ENCODE measurements at regions not wholly inside any gene's neighbourhood (a gene's known extent, or its start where the extent isn't known, plus 50 kb on each side); places are given as distances from the start of the nearest gene placed in this dataset.

DNA sequence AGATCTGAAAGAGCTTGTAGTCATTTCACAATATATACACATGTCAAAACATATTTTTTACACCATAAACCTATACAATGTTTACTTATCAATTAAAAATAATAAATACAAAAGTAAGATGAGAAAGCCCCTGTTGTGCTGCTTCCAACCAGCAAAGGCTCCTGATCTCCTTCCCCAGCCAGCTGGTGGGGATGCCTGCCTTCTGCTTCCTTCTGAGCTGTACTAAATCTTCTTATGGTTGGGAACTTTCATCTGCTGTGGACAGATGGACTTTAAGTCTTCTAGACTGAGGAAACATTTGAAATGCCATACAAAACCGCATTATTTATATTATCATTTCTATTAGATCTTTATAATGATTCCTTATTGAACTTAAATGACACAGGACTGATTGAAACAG lies 745.3 kb upstream of the CHD1 start:
- H3K4me1 ChIP-seq (ENCODE audit: control insufficient read depth in 5 of 5, insufficient read depth in 5 of 5, low read length in 5 of 5) = no peaks in the 10 kb centered on the region
- no peaks in the 10 kb centered on the region for H3K27me3 ChIP-seq (ENCODE audit: control insufficient read depth in 3 of 3, insufficient read depth in 3 of 3, low read length in 2 of 3)
- DNase-seq (no peak), ATAC-seq (ENCODE audit: insufficient read depth, low FRiP score) (no peak)
- H3K9ac ChIP-seq (ENCODE audit: insufficient read depth in 1 of 2, low read length in 2 of 2) = no peak overlapping the region
- WGBS, 2 donors = 83 to 85% methylated on average over 1 of the region's 1 CpG
- TF ChIP-seq, protein P1, sequence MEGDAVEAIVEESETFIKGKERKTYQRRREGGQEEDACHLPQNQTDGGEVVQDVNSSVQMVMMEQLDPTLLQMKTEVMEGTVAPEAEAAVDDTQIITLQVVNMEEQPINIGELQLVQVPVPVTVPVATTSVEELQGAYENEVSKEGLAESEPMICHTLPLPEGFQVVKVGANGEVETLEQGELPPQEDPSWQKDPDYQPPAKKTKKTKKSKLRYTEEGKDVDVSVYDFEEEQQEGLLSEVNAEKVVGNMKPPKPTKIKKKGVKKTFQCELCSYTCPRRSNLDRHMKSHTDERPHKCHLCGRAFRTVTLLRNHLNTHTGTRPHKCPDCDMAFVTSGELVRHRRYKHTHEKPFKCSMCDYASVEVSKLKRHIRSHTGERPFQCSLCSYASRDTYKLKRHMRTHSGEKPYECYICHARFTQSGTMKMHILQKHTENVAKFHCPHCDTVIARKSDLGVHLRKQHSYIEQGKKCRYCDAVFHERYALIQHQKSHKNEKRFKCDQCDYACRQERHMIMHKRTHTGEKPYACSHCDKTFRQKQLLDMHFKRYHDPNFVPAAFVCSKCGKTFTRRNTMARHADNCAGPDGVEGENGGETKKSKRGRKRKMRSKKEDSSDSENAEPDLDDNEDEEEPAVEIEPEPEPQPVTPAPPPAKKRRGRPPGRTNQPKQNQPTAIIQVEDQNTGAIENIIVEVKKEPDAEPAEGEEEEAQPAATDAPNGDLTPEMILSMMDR (IDR thresholded peaks at IDR 0.05; ENCODE audit: control extremely low read depth, extremely low read depth) = no peak
- H3K9me3 ChIP-seq (ENCODE audit: control insufficient read depth in 4 of 4, insufficient read depth in 3 of 4, low read length in 3 of 4) = no peaks in the 10 kb centered on the region
- no peak overlapping the region for H3K27ac ChIP-seq (ENCODE audit: low read depth in 1 of 2, low read length in 1 of 2)
- no peak overlapping the region for H3K4me3 ChIP-seq
- H3K36me3 ChIP-seq (ENCODE audit: control insufficient read depth in 4 of 4, insufficient read depth in 4 of 4, low read length in 4 of 4) = no peaks in the 10 kb centered on the region

DNA sequence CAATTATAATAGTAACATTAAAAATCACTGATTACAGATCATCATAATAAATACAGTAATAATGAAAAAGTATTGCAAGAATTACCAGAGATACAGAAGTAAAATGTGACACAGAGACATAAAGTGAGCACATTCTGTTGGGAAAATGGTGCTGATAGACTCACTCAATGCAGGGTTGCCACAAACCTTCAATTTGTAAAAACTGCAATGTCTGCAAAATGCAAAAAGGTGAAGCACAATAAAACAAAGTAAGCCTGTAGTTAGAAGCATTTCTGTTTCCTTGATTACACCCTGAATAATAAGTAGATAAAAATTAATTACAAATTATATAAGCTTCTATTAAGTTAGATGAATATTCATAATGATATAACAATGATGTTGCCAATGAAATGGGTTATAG lies 736.2 kb upstream of the CHD1 start:
- TF ChIP-seq, protein P1 (IDR thresholded peaks at IDR 0.05; ENCODE audit: control extremely low read depth, extremely low read depth) = no peak
- no peak overlapping the region for H3K4me3 ChIP-seq

DNA sequence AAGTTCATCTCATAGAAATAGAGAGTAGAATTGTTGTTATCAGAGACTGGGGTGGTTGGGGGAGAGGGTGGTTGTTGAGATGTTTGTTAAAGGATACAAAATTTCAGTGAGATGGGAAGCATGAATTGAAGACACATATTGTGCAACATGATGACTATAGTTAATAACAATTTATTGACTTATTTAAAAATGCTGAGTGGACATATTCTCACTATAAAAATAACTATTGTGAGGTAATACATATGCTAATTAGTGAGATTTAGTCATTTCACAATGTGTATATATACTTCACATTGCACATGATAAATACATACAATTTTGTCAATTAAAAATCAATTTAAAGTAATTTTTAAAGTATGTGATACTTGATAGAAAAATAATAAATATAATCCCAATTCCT lies 722.5 kb upstream of the CHD1 start:
- Histone ChIP-seq H3K27ac (ENCODE audit: low read depth in 1 of 2, low read length in 1 of 2) (no peak overlapping the region), H3K27me3 (ENCODE audit: control insufficient read depth in 3 of 3, insufficient read depth in 3 of 3, low read length in 2 of 3) (no peaks in the 10 kb centered on the region), H3K36me3 (ENCODE audit: control insufficient read depth in 4 of 4, insufficient read depth in 4 of 4, low read length in 4 of 4) (no peaks in the 10 kb centered on the region), H3K9me3 (ENCODE audit: control insufficient read depth in 4 of 4, insufficient read depth in 3 of 4, low read length in 3 of 4) (peaks cover 0 to 1% (median 0%) of the 10 kb centered on the region in 4 donors), H3K4me3 (no peak overlapping the region), H3K9ac (ENCODE audit: insufficient read depth in 1 of 2, low read length in 2 of 2) (no peak overlapping the region), H3K4me1 (ENCODE audit: control insufficient read depth in 5 of 5, insufficient read depth in 5 of 5, low read length in 5 of 5) (no peaks in the 10 kb centered on the region)
- ATAC-seq (ENCODE audit: insufficient read depth, low FRiP score) = no peak
- DNase-seq = no peak
- TF ChIP-seq, protein P1 (IDR thresholded peaks at IDR 0.05; ENCODE audit: control extremely low read depth, extremely low read depth) = no peak

More for the DNA sequence above, 736.2 kb upstream of the CHD1 start:
- no peaks in the 10 kb centered on the region for H3K27me3 ChIP-seq (ENCODE audit: control insufficient read depth in 3 of 3, insufficient read depth in 3 of 3, low read length in 2 of 3)
- H3K9me3 ChIP-seq (ENCODE audit: control insufficient read depth in 4 of 4, insufficient read depth in 3 of 4, low read length in 3 of 4) = no peaks in the 10 kb centered on the region
- H3K4me1 ChIP-seq (ENCODE audit: control insufficient read depth in 5 of 5, insufficient read depth in 5 of 5, low read length in 5 of 5) = peaks cover 0 to 4% (median 0%) of the 10 kb centered on the region in 5 donors
- H3K9ac ChIP-seq (ENCODE audit: insufficient read depth in 1 of 2, low read length in 2 of 2) = no peak overlapping the region
- H3K27ac ChIP-seq (ENCODE audit: low read depth in 1 of 2, low read length in 1 of 2) = no peak overlapping the region
- no peaks in the 10 kb centered on the region for H3K36me3 ChIP-seq (ENCODE audit: control insufficient read depth in 4 of 4, insufficient read depth in 4 of 4, low read length in 4 of 4)
- DNase-seq (no peak), ATAC-seq (ENCODE audit: insufficient read depth, low FRiP score) (no peak)

DNA sequence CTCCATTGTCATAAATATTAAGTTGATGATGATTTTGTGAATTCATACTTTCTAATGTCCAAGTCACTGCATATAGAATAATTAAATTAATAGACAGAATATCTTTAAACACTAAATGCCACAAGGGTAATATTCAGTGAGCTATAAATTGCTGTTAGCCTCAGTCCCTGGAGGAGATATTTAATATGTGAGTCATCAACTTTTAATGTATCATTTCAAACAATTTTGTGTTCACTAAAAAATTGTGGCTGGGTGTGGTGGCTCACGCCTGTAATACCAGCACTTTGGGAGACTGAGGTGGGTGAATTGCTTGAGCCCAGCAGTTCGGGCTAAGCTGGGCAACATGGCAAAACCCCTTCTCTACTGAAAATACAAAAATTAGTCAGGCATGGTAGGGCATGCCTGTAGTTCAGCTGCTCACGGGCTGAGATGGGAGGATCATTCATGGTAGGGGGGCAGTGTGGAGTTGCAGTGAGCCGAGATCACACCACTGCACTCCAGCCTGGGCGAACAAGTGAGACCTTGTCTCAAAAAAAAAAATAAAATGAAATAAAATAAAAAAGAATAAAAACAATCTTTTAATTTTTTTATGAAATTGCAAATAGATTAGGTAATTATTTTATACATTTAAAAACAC lies 717.3 kb upstream of the CHD1 start:
- WGBS, 2 donors = 70 to 71% methylated on average over 5 of the region's 5 CpGs
- DNase-seq = no peak
- TF ChIP-seq, protein P1 (IDR thresholded peaks at IDR 0.05; ENCODE audit: control extremely low read depth, extremely low read depth) = no peak
- H3K9me3 ChIP-seq (ENCODE audit: control insufficient read depth in 4 of 4, insufficient read depth in 3 of 4, low read length in 3 of 4) = peaks cover 0 to 3% (median 0%) of the 10 kb centered on the region in 4 donors
- no peak overlapping the region for H3K27ac ChIP-seq (ENCODE audit: low read depth in 1 of 2, low read length in 1 of 2)
- no peak for ATAC-seq (ENCODE audit: insufficient read depth, low FRiP score)
- no peak overlapping the region for H3K9ac ChIP-seq (ENCODE audit: insufficient read depth in 1 of 2, low read length in 2 of 2)
- H3K4me3 ChIP-seq = no peak overlapping the region
- H3K27me3 ChIP-seq (ENCODE audit: control insufficient read depth in 3 of 3, insufficient read depth in 3 of 3, low read length in 2 of 3) = no peaks in the 10 kb centered on the region
- H3K36me3 ChIP-seq (ENCODE audit: control insufficient read depth in 4 of 4, insufficient read depth in 4 of 4, low read length in 4 of 4) = no peaks in the 10 kb centered on the region
- H3K4me1 ChIP-seq (ENCODE audit: control insufficient read depth in 5 of 5, insufficient read depth in 5 of 5, low read length in 5 of 5) = no peaks in the 10 kb centered on the region

Measured in lung (tissue), 11 donors.